Loucy (cell line): ENCODE measurements at regions not wholly inside any gene's neighbourhood (a gene's known extent, or its start where the extent isn't known, plus 50 kb on each side); places are given as distances from the start of the nearest gene placed in this dataset.

Experiments
- CTCF ChIP-seq: fragments of 200-600 bp; sonication (generic); conservative IDR thresholded peaks from 2 replicates; pipeline ENCODE4 v1.5.1; 2014; ENCODE audit warnings: mild to moderate bottlenecking, antibody characterized with exemption, low read length
- EZH2phosphoT487 ChIP-seq: fragments of 200-600 bp; IDR thresholded peaks from 2 replicates; pipeline ENCODE4 v1.6.1; 2018; ENCODE audit warnings: antibody characterized with exemption, mild to moderate bottlenecking, moderate library complexity, borderline replicate concordance

GRCh38 chr10:8533462-8533861 lies 479.0 kb downstream of the GATA3 start:
- no peak for TF ChIP-seq CTCF
- TF ChIP-seq EZH2phosphoT487 = no peak
